Natural killer cell (primary cell): ENCODE measurements at regions not wholly inside any gene's neighbourhood (a gene's known extent, or its start where the extent isn't known, plus 50 kb on each side); places are given as distances from the start of the nearest gene placed in this dataset.

Source experiments
- ATAC-seq, 3 donors: fragments of 150-1000 bp in 2 of 3; fragments of 200-7000 bp in 1 of 3; cut with Tn5 transposase; 1 replicate in 1 of 3; 2 replicates in 2 of 3; pipeline ENCODE4 v1.10.0; 2021; ENCODE audit warnings: mild to moderate bottlenecking in 2 of 3, moderate library complexity in 2 of 3
- DNase-seq, 2 donors: peaks; one replicate each; pipeline versions ENCODE4 v3.0.0 to v3.0.0-alpha.2; 2013 to 2021; ENCODE audit warnings: mixed read lengths in 1 of 2
- H3K27ac ChIP-seq: one replicate; pipeline ENCODE4 v1.5.1; 2013; ENCODE audit warnings: mild to moderate bottlenecking, low read length
- H3K27me3 ChIP-seq: one replicate; pipeline ENCODE4 v1.6.1; 2013; ENCODE audit warnings: low read length; ENCODE audit not compliant: control insufficient read depth, insufficient read depth
- H3K36me3 ChIP-seq: one replicate; pipeline ENCODE4 v1.6.1; 2013; ENCODE audit warnings: low read length; ENCODE audit not compliant: control insufficient read depth, insufficient read depth
- H3K4me1 ChIP-seq: one replicate; pipeline ENCODE4 v1.6.1; 2013; ENCODE audit warnings: low read length; ENCODE audit not compliant: control insufficient read depth, insufficient read depth
- H3K4me3 ChIP-seq: one replicate; pipeline ENCODE4 v1.5.1; 2013; ENCODE audit warnings: low read length
- H3K9me3 ChIP-seq: one replicate; pipeline ENCODE4 v1.6.1; 2013; ENCODE audit warnings: low read length; ENCODE audit not compliant: control insufficient read depth, insufficient read depth
- H3K27ac Mint-ChIP-seq, 2 donors: one replicate each; pipeline ENCODE4 v1.8.0; 2022; ENCODE audit warnings: mild to moderate bottlenecking in 2 of 2, mixed read lengths in 2 of 2, moderate library complexity in 1 of 2
- H3K27me3 Mint-ChIP-seq, 2 donors: one replicate each; pipeline ENCODE4 v1.8.0; 2022; ENCODE audit warnings: low read depth in 2 of 2, mixed read lengths in 2 of 2
- H3K36me3 Mint-ChIP-seq: one replicate; pipeline ENCODE4 v1.8.0; 2022; ENCODE audit warnings: mixed read lengths
- H3K4me1 Mint-ChIP-seq, 2 donors: one replicate each; pipeline ENCODE4 v1.8.0; 2022; ENCODE audit warnings: mixed read lengths in 2 of 2
- H3K4me3 Mint-ChIP-seq: one replicate; pipeline ENCODE4 v1.8.0; 2022; ENCODE audit warnings: mild to moderate bottlenecking, moderate library complexity, mixed read lengths
- H3K9me3 Mint-ChIP-seq, 2 donors: one replicate each; pipeline ENCODE4 v1.8.0; 2022; ENCODE audit warnings: mixed read lengths in 2 of 2
- CTCF ChIP-seq: fragments of 200-600 bp; IDR thresholded peaks from one replicate; pipeline ENCODE4 v1.8.0; 2022; ENCODE audit warnings: antibody characterized with exemption
- WGBS: methylation state at CpG from one replicate; pipeline ENCODE4 v1.1.7; 2013; ENCODE audit warnings: missing lambda C conversion rate; ENCODE audit not compliant: insufficient coverage; 5-methylcytosine and 5-hydroxymethylcytosine counted together
- intact Hi-C: fragments of 100-400 bp; cut with micrococcal nuclease; formaldehyde crosslinking; loops from one replicate; pipeline ENCODE4 v1.14.2; 2022

- no peak for TF ChIP-seq CTCF
- Histone ChIP-seq H3K27me3 (no peaks in the 10 kb centered on the region), H3K36me3 (no peaks in the 10 kb centered on the region), H3K27ac (no peak overlapping the region), H3K4me1 (no peaks in the 10 kb centered on the region), H3K9me3 (no peaks in the 10 kb centered on the region), H3K4me3 (no peak overlapping the region)
- H3K27ac Mint-ChIP-seq = no peak overlapping the region
- no peak overlapping the region for H3K4me3 Mint-ChIP-seq
- intact Hi-C loops = no loop called here
- DNase-seq (no peak), ATAC-seq (no peak)
- no peaks in the 10 kb centered on the region for H3K36me3 Mint-ChIP-seq
- 80% methylated on average over 2 of the region's 4 CpGs for WGBS
- H3K27me3 Mint-ChIP-seq = no peaks in the 10 kb centered on the region
- H3K4me1 Mint-ChIP-seq = no peaks in the 10 kb centered on the region
- peaks cover 5 to 6% of the 10 kb centered on the region in 2 donors for H3K9me3 Mint-ChIP-seq
Measured at GRCh38 chr3:117536006-117536405, 826.4 kb downstream of the TUSC7 start.

- no peaks in the 10 kb centered on the region for H3K27me3 ChIP-seq
- H3K9me3 ChIP-seq = no peaks in the 10 kb centered on the region
- Mint-ChIP-seq H3K4me3 (no peak overlapping the region), H3K4me1 (no peaks in the 10 kb centered on the region), H3K9me3 (peaks cover 5 to 8% of the 10 kb centered on the region in 2 donors), H3K27me3 (no peaks in the 10 kb centered on the region), H3K27ac (no peak overlapping the region), H3K36me3 (no peaks in the 10 kb centered on the region)
- H3K4me1 ChIP-seq = no peaks in the 10 kb centered on the region
- H3K27ac ChIP-seq = no peak overlapping the region
- TF ChIP-seq CTCF = no peak
- intact Hi-C loops = no loop called here
- 80% methylated on average over 1 of the region's 1 CpG for WGBS
- no peaks in the 10 kb centered on the region for H3K36me3 ChIP-seq
- no peak for DNase-seq
- no peak for ATAC-seq
- no peak overlapping the region for H3K4me3 ChIP-seq
Measured at GRCh38 chr3:117537949-117538348, 828.4 kb downstream of the TUSC7 start.

GRCh38 chr3:117539729-117540128, 830.1 kb downstream of the TUSC7 start:
- no peaks in the 10 kb centered on the region for H3K27me3 Mint-ChIP-seq
- DNase-seq = no peak
- Histone ChIP-seq H3K4me3 (no peak overlapping the region), H3K27ac (no peak overlapping the region), H3K4me1 (no peaks in the 10 kb centered on the region), H3K27me3 (no peaks in the 10 kb centered on the region), H3K9me3 (no peaks in the 10 kb centered on the region), H3K36me3 (no peaks in the 10 kb centered on the region)
- no peaks in the 10 kb centered on the region for H3K36me3 Mint-ChIP-seq
- ATAC-seq = no peak
- TF ChIP-seq CTCF = no peak
- WGBS = no CpG with 5 or more reads among the region's 1 CpG
- H3K4me1 Mint-ChIP-seq = no peaks in the 10 kb centered on the region
- no peak overlapping the region for H3K27ac Mint-ChIP-seq
- H3K4me3 Mint-ChIP-seq = no peak overlapping the region
- peaks cover 7% of the 10 kb centered on the region in 2 donors for H3K9me3 Mint-ChIP-seq
- intact Hi-C loops = no loop called here

- no peaks in the 10 kb centered on the region for H3K27me3 Mint-ChIP-seq
- TF ChIP-seq CTCF = no peak
- WGBS = 100% methylated on average over 1 of the region's 1 CpG
- H3K27me3 ChIP-seq = no peaks in the 10 kb centered on the region
- no peaks in the 10 kb centered on the region for H3K4me1 ChIP-seq
- H3K27ac Mint-ChIP-seq = no peak overlapping the region
- H3K9me3 ChIP-seq = no peaks in the 10 kb centered on the region
- DNase-seq (no peak), ATAC-seq (no peak)
- no peaks in the 10 kb centered on the region for H3K36me3 ChIP-seq
- H3K4me1 Mint-ChIP-seq = no peaks in the 10 kb centered on the region
- intact Hi-C loops = no loop called here
- H3K27ac ChIP-seq = no peak overlapping the region
- H3K36me3 Mint-ChIP-seq = no peaks in the 10 kb centered on the region
- no peak overlapping the region for H3K4me3 Mint-ChIP-seq
- peaks cover 5 to 7% of the 10 kb centered on the region in 2 donors for H3K9me3 Mint-ChIP-seq
- H3K4me3 ChIP-seq = no peak overlapping the region
Measured at GRCh38 chr3:117540597-117540996, 831.0 kb downstream of the TUSC7 start.
